ENCODE measurements at regions not wholly inside any gene's neighbourhood (a gene's known extent, or its start where the extent isn't known, plus 50 kb on each side); places are given as distances from the start of the nearest gene placed in this dataset.

GRCh38 chr1:113275083-113275482 lies 115.2 kb upstream of the MAGI3 start:
- Histone ChIP-seq H3K79me1 (ENCODE audit: low read depth, low read length) (no peaks in the 10 kb centered on the region), H3K4me2 (ENCODE audit: insufficient read depth in 1 of 2, low read depth in 2 of 2, low read length in 2 of 2) (no peak overlapping the region), H4K5ac (ENCODE audit: insufficient read length, low read depth, low read length) (no peak overlapping the region), H2BK120ac (replicated peaks; ENCODE audit: low read depth, low read length) (no peak overlapping the region), H3K4me3 (ENCODE audit: extremely low read depth in 1 of 4, insufficient read depth in 2 of 4, low read depth in 3 of 4, low read length in 4 of 4) (no peak overlapping the region), H2BK15ac (ENCODE audit: low read length) (no peak overlapping the region), H3K79me2 (ENCODE audit: control insufficient read depth in 1 of 2, insufficient read depth in 2 of 2, low read length in 2 of 2) (no peaks in the 10 kb centered on the region), H3K4ac (replicated peaks; ENCODE audit: insufficient read length, low read depth, low read length) (no peak overlapping the region), H3K56ac (replicated peaks; ENCODE audit: insufficient read length, low read depth, low read length) (no peak overlapping the region), H4K91ac (replicated peaks; ENCODE audit: insufficient read length, low read length) (no peak overlapping the region), H3K9ac (replicated peaks in 1 of 4; ENCODE audit: extremely low read depth in 1 of 4, low read depth in 3 of 4, low read length in 3 of 4) (no peak overlapping the region), H3K23me2 (ENCODE audit: low read depth, low read length) (no peaks in the 10 kb centered on the region), H3K27ac (ENCODE audit: low read depth, low read length) (no peak overlapping the region), H2AFZ (ENCODE audit: low read length) (no peak overlapping the region), H3K18ac (ENCODE audit: extremely low read depth, low read length) (no peak overlapping the region), H3K27me3 (replicated peaks in 1 of 4; ENCODE audit: control insufficient read depth in 3 of 4, extremely low read depth in 1 of 4, insufficient read depth in 3 of 4, low read length in 3 of 4) (peaks cover 0 to 4% (median 0%) of the 10 kb centered on the region in 4 experiments; a peak in 2 of 7 replicates), H4K20me1 (replicated peaks in 1 of 2; ENCODE audit: control insufficient read depth in 1 of 2, insufficient read depth in 2 of 2, low read length in 2 of 2) (no peaks in the 10 kb centered on the region), H4K8ac (ENCODE audit: extremely low read depth, insufficient read depth, low read length) (no peak overlapping the region), H3K23ac (ENCODE audit: insufficient read length) (no peak overlapping the region), H3K36me3 (ENCODE audit: control insufficient read depth in 2 of 4, insufficient read depth in 4 of 4, low read length in 3 of 4) (no peaks in the 10 kb centered on the region), H2BK12ac (ENCODE audit: low read depth, low read length) (no peak overlapping the region), H3K9me3 (ENCODE audit: insufficient read depth in 2 of 2, low read depth in 1 of 2, low read length in 1 of 2) (no peaks in the 10 kb centered on the region), H2BK5ac (ENCODE audit: low read depth, low read length) (no peak overlapping the region), H3K4me1 (replicated peaks in 1 of 4; ENCODE audit: control insufficient read depth in 3 of 4, insufficient read depth in 4 of 4, low read length in 3 of 4) (peaks cover 0 to 2% (median under 1%) of the 10 kb centered on the region in 4 experiments; a peak in 1 of 7 replicates), H2AK5ac (ENCODE audit: low read depth, low read length) (no peak overlapping the region), H3K14ac (ENCODE audit: insufficient read length) (no peak overlapping the region), H2BK20ac (ENCODE audit: low read length) (no peak overlapping the region)
- no peak for DNase-seq (ENCODE audit: low read depth in 1 of 2, low spot score in 2 of 2)
- WGBS, 2 experiments (ENCODE audit: extremely low coverage in 1 of 2, insufficient coverage in 1 of 2, insufficient read length in 1 of 2, insufficient replicate concordance in 2 of 2, low coverage in 1 of 2, low lambda C conversion rate in 2 of 2, missing lambda C conversion rate in 1 of 2), result 83% methylated on average over 1 of the region's 1 CpG; no CpG with 5 or more reads in 1 of the 2 experiments
- POLR2A ChIA-PET (ENCODE audit: partially characterized antibody), result no interaction called here
- CTCF ChIA-PET (ENCODE audit: partially characterized antibody), result no interaction called here
- FAIRE-seq, result no peak
- TF ChIP-seq CTBP2 (IDR thresholded peaks at IDR 0.05; ENCODE audit: borderline replicate concordance, insufficient read depth, insufficient read length, low read length) (no peak), GTF2F1 (IDR thresholded peaks at IDR 0.05; ENCODE audit: borderline replicate concordance, low read depth, low read length) (no peak), USF2 (IDR thresholded peaks at IDR 0.05; ENCODE audit: low read length) (no peak), BACH1 (IDR thresholded peaks at IDR 0.05; ENCODE audit: low read length) (no peak), SIRT6 (IDR thresholded peaks at IDR 0.05; ENCODE audit: low read length) (no peak), PHF8 (conservative IDR thresholded peaks at IDR 0.05; ENCODE audit: low read depth, low read length) (no peak), SAP30 (IDR thresholded peaks at IDR 0.05; ENCODE audit: insufficient read depth, insufficient replicate concordance, low read length) (no peak), CEBPB (IDR thresholded peaks at IDR 0.05; ENCODE audit: low read depth, low read length) (no peak), TAF1 (IDR thresholded peaks at IDR 0.05; ENCODE audit: low read depth, low read length) (no peak)

All from H1 (cell line).